HG03097 (cell line): ENCODE measurements at regions not wholly inside any gene's neighbourhood (a gene's known extent, or its start where the extent isn't known, plus 50 kb on each side); places are given as distances from the start of the nearest gene placed in this dataset.
A peak's percentile ranks its signal among the peaks of the same experiment; 100 is the strongest.
"Not testable (repeated sequence)": the region's sequence is repeated elsewhere in the genome, so short reads cannot be mapped to it uniquely, and the experiment has no call there.

Experiments
- ATAC-seq: cut with Tn5 transposase; IDR thresholded peaks from one replicate; pipeline ENCODE4 v1.9.1; 2021; ENCODE audit not compliant: unreplicated experiment, low FRiP score

DNA sequence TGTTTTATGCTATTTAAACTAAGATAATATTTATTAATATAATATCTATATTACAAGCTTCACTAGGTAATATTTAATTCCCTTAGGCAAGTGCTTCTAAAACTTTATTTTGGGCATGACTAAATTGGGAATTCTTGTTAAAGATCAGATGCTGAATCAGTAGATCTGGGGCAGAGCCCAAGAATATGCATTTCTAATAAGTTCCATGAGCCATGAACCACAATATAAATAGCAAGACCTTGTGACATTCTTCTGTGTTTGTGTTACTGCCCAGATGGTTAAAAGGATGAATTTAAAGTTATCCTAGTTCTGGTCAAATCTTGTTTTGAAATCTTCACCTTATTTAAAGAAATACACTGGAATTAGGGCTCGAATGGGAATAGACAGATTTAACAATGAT is 258.4 kb upstream of the CACNA2D1 start:
- no peak for ATAC-seq

DNA sequence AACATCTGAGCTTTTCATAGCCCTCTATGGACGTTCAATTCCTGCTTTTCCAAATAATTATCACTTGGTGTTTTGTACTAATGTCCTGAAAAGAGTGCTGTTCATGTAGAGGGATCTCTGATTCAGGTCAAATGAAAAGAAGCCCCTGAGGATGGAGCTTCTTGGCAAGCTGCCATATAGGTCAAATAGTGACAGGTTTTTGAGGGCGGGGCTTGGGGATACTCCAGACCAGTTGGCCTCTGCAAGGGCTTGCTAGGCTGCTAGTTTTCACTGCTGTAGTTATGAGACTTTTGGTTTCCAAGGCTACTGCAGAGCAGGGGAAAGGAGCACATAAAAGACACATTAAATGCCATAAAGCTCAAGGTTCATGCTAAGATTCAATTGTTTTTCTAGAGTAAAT is 257.2 kb upstream of the CACNA2D1 start:
- no peak for ATAC-seq

DNA sequence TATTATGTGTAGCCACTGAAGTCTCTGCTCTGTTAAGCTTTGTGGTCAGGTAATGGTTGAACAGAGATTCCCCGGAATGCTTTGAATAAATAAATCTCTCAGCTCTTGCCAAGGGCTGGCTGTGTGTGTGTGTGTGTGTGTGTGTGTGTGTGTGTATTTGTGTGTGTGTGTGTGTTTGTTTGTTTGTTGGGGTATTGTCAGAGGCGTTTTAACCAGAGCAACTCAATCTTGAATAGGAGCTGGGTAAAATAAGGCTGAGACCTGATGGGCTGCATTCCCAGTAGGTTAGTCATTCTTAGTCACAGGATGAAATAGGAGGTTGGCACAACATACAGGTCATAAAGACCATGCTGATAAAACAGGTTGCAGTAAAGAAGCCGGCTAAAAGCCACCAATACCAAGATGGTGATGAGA is 256.2 kb upstream of the CACNA2D1 start:
- no peak for ATAC-seq

DNA sequence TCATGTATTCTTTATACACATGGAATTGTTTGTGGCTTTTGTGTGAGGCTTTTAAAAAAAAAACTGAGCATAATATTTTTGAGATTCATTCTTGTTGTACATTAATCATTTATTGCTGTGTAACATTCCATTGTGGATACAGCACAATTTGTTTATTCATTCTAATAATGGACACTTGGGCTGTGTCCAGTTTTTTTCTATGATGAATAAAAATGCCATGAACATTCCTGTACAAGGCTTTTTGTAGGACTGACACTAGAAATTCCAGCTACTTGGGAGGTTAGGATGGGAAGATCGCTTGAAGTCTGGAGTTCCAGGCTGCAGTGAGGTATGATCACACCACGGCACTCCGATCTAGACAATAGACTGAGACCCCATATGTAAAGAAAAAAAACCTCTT is 254.3 kb upstream of the CACNA2D1 start:
- ATAC-seq, result no peak

DNA sequence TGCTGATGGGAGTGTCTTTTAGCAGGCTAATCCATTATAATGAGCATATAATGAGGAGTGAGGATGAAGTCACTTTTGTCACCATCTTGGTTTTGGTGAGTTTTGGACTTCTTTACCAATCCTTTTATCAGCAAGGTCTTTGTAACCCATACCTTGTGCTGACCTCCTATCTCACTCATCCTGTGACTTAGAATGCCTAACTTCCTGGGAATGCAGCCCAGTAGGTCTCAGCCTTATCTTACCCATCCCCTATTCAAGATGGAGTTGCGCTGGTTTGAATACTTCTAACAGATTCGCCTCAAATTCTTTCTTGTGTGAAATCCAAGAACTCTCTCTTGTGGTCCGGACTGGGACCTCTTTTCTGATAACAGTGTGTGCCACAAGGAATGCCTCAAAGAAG is 253.1 kb upstream of the CACNA2D1 start:
- ATAC-seq, result no peak

DNA sequence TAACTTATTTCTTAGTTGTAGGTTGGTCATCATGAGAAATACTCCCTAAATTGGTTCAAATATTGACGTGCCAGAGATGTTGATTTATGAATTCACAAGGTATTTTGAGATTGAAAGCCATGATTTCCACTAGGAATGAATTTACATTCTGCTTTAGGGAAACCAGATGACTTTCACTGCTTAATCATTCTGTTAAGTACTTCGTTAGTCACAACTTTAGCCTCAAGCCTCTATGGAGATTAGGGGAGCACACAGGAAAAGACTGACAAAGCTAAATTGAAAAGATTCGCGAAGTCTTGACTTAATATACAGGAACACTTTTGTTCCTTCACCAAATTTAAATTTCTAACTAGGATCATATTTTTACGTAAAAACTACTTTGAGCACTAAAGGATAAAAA is 250.4 kb upstream of the CACNA2D1 start:
- no peak for ATAC-seq

DNA sequence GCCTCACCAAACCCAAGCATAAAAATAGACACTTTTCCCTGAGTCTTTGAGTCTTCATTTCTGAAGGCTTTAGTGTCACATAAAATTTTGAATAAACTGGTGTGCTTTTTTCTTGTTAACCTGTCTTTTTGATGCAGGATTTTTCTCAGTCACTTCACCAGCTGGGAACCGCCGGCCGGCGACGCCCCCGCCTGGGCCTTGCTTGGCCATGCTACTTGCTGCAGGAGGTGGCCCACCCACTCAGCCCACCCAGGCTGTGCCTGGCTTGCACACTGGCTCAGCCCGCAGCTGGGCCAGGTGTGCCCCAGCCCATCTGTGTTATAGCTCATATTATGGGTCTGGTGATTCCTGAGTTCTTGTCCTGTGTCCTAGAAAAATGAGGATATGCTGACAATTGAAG is 247.4 kb upstream of the CACNA2D1 start:
- ATAC-seq, result no peak

DNA sequence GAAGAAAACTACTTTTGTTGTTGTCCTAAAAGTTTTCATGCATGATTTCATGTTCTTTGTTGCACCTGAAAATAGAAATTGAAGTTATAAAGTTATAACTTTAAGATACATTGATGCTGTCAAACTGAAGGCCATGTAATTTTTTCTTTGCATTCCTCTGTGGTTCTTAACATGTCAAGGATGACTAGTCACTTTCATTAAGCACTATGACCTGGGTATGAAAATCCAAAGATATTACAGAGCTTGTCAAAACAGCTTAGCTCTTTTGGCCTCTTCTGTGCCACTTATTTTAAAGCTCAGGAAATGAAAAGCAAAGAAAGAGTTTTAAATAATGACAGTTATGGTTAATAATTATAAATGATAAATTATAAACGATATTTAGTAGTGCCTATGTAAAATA is 241.6 kb upstream of the CACNA2D1 start:
- no peak for ATAC-seq

DNA sequence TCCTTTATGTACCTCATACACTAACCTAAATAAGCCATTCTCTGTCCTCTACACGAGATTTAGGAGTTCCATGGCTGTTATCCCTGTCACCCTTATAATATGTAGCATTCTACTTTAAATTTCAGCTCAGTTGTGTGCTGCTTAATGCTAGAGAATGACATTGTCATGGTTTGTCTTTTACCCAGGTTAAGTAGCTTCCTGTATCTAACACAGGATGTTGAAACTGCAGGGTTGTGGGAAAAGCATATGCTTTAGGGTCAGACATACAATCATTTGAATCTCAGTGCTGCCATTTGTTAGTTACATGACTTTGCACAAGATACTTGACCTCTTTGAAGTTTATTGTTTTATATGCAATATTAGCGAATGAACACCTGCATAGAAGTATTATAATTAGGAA is 235.1 kb upstream of the CACNA2D1 start:
- peak; percentile 64 for ATAC-seq

DNA sequence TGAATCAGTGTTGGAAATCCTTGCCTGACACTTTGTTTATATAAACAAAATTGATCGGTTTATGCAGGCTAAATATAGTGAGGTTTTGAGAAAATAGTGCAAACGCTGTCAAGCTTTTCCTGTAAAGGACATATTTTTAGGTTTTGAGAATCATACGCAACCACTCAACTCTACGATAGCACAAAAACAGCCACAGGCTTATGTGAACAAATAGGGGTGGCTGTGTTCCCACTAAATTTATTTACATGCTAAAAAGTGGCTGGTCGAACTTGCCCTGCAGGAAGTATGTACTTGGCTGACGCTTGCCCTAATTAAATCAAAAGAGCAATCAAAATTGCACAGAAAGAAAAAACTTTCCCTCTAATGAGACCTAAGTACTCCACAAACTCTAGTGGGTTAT is 234.7 kb upstream of the CACNA2D1 start:
- no peak for ATAC-seq

DNA sequence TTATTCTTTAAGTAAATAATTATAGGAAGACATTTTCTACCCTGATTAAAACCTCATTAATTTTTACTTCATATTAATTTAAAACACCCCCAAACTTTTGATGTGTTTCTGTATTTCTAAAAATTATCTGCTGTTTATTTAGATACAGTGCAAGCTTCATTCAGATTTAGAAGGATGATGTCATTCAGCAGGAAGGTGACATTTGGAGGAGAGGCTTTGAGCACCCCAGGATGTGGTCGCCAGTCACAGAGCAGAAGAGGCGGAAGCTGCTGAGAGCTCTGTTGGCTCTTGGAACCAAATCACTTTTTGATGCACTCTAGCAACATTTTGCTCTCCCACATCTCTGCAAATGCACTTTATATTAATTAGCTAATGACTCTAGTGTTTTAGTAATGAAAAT is 233.9 kb upstream of the CACNA2D1 start:
- peak; percentile 93 for ATAC-seq

DNA sequence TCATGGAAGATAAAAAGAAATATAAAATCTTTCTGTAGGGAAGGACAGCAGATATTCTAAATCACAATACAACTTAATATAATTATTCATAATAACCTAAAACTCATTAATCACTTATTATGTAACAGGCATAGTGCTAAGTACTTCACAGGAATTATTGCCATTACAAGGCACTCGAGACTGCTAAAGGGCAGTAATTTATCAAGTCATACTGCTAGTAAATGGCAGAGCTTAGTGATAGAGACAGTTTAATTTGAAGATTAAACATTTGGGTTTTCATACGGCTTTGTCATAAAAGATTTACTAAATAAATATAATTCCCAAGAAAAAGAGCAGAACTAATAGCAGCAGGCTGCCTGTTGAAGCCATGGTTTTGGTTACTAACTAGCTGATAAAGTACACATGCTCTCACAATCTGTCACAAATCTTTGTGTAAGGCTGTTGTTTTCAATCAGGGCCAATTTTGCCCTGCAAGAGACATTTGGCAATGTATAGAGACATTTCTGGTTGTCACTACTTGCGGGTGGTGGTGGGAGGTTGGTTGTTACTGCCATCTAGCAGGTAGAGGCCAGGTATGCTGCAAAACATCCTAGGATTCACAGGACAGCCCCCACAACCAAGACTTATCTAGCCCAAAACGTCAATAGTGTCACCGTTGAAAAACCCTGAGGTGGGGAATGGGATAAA is 233.3 kb upstream of the CACNA2D1 start:
- ATAC-seq, result no peak

DNA sequence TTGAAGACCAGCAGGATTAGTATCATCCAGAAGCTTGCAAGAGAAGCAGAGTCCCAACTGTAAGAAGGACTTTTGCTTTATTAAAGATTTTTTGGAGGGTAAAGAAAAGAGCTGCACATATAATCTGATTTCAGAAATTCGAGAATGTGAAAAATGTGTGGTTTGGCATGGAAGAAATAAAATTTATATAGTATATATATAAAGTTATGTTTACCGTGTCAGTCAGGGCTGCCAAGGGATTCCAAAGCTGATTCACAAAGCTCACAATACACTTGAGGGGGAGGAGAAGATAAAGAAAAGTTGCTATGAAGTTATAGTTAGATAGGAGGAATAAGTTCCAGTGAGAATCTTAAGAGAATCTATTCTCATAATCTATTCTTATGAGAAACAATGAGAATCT is 231.8 kb upstream of the CACNA2D1 start:
- ATAC-seq, result no peak

DNA sequence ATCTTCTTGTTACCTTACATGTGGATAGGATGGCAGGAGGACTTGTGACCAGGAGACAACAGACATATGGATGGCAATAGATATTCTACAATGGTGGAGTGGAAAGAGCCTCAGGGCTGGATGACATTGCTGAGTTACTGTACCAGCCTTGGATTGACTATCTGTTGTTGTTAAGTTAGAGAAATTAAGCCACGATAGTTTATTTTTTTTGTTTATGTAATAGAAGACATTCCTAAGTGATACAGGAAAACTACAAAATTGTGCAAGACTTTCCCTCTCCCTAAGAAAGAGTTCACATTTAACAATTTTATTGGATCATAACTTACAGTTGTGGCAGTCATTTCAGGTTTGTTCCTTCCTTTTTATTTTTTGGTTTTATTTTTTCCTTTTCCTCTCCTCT is 230.7 kb upstream of the CACNA2D1 start:
- ATAC-seq, result no peak

DNA sequence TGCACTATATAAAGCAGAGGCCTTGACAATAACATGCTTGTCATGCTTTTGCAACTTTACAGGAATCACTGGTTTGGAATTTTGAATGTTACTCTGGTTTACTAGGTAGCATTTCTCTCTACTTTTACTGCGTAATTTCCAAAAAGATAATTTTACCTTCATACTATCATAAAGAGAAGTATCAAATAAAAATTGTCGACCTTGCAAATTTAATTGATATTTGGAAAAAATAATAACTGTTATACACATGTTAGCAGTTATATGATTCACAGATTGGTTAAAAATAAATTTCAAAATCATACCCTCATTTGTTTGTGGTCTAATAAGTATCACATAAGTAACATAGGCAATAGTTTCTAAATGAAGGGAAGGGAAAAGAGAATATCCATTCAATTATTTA is 228.5 kb upstream of the CACNA2D1 start:
- no peak for ATAC-seq

DNA sequence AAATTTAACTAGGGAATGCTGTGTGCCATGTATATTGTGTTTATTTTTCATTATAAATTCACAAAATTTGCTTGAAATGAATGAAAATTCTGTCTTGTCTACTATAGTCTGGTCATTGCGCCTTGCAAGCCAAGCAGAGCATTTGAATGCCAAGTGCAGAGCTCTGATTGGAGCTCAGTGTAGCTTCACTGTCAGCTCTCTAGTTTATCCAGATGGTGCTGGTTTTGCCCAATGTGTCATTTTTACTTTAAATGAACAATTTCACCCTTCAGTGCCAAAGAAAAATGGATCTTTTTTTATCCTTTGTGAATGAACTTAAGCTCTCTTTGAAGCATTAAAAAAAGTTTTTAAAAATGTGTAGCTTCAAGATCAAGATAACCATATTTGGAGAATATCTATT is 225.6 kb upstream of the CACNA2D1 start:
- no peak for ATAC-seq

DNA sequence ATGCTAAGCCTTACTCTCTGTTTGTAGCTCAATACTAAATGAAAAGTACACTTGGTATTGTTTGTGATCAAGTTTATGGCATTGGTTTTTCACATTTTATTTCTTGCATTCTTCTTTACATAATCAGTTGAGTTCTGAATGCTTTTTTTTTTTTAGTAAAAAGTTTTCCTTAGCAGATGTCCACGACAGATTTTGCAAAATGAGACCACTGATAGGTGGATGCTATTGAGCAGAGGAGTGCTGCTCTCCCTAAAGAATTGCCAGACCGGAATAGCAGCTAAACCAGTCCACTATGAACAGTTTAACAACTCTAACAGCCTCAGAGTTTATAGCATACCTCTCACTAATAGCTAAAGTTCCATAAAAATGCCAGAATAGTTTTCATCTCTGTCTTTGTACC is 225.1 kb upstream of the CACNA2D1 start:
- ATAC-seq, result no peak

DNA sequence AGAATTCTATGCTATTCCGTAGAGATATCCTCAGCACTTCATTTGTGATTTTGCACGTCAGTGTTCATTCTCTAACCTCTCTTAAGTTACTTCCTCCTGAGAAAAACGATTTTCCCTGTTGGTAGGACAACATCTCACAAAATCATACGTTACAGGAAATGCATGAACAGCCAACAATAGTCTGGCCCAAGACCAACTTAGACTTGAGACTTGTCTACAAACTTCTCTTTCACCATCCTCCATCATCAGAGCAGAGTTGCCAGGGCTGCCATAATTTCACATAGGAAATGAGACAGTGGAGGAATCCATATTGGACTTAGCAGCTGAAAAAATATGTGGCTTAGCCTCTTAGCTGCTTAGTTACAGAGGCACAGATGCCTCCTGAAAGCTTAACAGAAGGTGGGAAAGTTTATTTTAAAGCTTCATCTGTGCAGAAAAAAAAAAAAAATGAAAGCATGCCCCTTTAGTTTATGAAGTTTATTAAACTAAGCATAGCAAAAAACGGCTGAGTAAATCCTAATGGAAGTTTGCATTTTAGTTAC is 222.5 kb upstream of the CACNA2D1 start:
- no peak for ATAC-seq

DNA sequence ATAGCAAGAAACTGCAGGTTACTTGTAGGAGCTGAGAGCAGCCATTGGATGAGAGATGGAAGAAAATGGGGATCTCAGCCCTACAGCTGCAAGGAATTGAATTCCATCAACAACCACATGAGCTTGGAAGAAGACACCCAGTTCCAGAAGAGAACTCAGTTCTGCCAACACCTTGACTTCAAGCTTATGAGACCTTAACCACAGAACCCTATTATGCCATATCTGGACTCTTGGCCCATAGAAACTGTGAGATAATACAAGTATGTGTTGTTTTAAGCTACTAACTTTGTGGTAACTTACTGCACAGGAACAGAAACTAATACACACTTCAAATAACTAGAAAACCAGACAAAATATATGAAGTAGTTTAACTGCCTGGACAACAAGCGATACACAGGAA is 212.4 kb upstream of the CACNA2D1 start:
- no peak for ATAC-seq

DNA sequence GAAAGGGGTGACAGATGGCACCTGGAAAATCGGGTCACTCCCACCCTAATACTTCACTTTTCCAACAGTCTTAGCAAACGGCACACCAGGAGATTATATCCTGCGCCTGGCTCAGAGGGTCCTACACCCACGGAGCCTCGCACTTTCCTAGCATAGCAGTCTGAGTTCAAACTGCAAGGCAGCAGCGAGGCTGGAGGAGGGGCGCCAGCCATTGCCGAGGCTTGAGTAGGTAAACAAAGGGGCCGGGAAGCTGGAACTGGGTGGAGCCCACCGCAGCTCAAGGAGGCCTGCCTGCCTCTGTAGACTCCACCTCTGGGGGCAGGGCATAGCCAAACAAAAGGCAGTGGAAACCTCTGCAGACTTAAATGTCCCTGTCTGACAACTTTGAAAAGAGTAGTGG is 206.5 kb upstream of the CACNA2D1 start:
- not testable (repeated sequence) for ATAC-seq

DNA sequence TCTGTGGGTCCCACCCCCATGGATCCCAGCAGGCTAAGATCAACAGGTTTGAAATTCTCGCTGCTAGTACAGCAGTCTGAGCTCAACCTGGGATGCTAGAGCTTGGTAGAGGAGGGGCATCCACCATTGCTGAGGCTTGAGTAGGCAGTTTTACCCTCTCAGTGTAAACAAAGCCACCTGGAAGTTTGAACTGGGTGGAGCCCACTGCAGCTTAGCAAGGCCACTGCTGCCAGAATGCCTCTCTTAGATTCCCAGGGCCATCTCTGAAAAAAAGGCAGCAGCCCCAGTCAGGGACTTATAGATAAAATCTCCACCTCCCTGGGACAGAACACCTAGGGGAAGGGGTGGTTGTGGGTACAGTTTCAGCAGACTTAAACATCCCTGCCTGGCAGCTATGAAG is 190.0 kb upstream of the CACNA2D1 start:
- ATAC-seq, result no peak

DNA sequence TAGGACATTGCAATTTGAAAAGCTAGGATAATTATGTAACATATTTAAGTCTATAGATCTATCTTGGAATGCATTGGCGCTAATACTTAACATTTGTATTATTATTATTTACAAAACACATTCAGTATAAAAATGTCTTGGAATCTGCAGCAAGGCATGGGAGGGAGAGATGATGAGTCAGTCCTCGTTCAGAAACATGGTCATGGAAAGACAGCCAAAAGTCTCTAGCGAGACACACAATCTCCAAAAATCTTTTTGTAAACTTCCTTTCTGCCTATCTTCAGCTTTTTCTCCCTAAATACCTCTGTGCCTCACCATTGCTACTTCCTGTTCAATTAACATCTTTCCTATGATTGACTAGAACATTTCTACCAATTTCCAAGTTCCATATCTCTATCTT is 188.4 kb upstream of the CACNA2D1 start:
- no peak for ATAC-seq

DNA sequence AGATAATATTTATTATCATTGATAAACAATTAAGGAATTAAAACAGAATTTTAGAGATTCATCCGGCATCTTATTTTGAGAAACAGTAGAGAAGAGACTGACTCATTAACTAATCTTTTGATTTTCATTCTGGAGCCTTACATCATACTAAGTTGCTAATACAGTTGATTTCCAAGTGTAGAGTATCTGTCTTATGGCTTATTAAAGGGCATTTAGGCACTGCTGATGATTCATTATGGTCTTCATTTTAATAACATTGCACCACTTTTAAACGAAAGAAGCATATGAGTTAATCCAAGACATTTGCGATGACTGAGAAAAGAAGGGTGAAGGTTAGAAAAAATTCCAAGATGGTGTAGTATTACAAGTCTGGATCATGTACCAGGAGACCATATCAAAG is 186.0 kb upstream of the CACNA2D1 start:
- no peak for ATAC-seq
